ENCODE measurements at regions not wholly inside any gene's neighbourhood (a gene's known extent, or its start where the extent isn't known, plus 50 kb on each side); places are given as distances from the start of the nearest gene placed in this dataset.

DNA sequence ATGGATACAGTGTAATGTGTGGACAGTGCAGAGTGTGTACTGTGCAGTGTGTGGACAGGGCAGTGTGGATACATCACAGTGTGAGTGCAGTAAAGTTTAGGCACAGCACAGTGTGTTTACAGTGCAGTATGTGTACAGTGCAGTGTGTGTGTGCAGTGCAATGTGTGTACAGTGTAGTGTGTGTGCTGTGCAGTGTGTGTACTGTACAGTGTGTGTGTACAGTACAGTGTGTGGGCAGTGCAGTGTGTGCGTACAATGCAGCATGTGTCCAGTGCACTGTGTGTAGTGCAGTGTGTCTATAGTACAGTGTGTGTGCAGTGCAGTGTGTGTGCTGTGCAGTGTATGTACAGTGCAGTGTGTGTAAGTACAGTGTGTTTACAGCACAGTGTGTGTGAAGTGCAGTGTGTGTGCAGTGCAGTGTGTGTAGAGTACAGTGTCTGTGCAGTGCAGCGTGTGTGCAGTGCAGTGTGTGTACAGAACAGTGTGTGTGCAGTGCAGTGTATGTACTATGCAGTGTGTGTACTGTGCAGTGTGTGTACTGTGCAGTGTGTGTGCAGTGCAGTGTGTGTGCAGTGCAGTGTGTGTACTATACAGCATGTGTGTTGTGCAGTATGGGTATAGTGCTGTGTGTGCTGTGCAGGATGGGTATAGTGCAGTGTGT lies 385.2 kb downstream of the KIF16B start:
- H3K4me3 Mint-ChIP-seq, result no peak overlapping the region
- Histone ChIP-seq H3K27ac (ENCODE audit: low read depth, low read length) (no peak overlapping the region), H3K4me1 (ENCODE audit: control insufficient read depth, insufficient read depth, low read length) (peaks cover 5% of the 10 kb centered on the region), H3K36me3 (ENCODE audit: control insufficient read depth, insufficient read depth, low read length) (no peaks in the 10 kb centered on the region), H3K9ac (ENCODE audit: extremely low read depth, low read length, poor library complexity, severe bottlenecking) (no peak overlapping the region), H3K4me3 (ENCODE audit: low read length) (no peak overlapping the region), H3K27me3 (ENCODE audit: control insufficient read depth, insufficient read depth, low read length, poor library complexity, severe bottlenecking) (peaks cover 95% of the 10 kb centered on the region), H3K9me3 (ENCODE audit: control insufficient read depth, low read length) (peaks cover 5% of the 10 kb centered on the region)
- WGBS, 2 experiments (ENCODE audit: insufficient coverage in 1 of 2, insufficient read length in 1 of 2), result 83 to 95% methylated on average over 2 of the region's 2 CpGs
- H3K27me3 Mint-ChIP-seq (ENCODE audit: insufficient read depth), result peaks cover 33% of the 10 kb centered on the region
- no peaks in the 10 kb centered on the region for H3K9me3 Mint-ChIP-seq
- H3K36me3 Mint-ChIP-seq (ENCODE audit: low read depth), result no peaks in the 10 kb centered on the region
- peaks cover 9% of the 10 kb centered on the region for H3K4me1 Mint-ChIP-seq
- no peak overlapping the region for H3K27ac Mint-ChIP-seq
- TF ChIP-seq, protein P1, sequence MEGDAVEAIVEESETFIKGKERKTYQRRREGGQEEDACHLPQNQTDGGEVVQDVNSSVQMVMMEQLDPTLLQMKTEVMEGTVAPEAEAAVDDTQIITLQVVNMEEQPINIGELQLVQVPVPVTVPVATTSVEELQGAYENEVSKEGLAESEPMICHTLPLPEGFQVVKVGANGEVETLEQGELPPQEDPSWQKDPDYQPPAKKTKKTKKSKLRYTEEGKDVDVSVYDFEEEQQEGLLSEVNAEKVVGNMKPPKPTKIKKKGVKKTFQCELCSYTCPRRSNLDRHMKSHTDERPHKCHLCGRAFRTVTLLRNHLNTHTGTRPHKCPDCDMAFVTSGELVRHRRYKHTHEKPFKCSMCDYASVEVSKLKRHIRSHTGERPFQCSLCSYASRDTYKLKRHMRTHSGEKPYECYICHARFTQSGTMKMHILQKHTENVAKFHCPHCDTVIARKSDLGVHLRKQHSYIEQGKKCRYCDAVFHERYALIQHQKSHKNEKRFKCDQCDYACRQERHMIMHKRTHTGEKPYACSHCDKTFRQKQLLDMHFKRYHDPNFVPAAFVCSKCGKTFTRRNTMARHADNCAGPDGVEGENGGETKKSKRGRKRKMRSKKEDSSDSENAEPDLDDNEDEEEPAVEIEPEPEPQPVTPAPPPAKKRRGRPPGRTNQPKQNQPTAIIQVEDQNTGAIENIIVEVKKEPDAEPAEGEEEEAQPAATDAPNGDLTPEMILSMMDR (conservative IDR thresholded peaks at IDR 0.05), result no peak
- no peak for DNase-seq

DNA sequence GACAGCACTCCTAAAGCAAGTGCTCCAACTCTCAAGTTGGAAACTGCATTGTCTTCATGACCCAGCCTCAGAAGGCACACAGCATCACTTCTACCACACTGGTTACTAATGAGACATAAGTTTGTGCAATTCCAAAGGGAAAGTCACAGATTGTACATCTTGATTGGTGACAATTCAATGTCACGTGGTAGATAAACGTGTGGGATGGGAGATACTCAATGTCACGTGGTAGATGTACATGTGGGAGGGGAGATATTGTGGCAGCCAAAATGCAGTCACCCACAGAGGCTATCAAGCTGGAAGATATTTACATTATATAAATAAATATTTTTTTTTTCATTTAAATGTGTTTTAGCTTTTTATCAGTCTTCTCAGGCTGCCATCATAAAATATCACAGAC lies 393.3 kb downstream of the KIF16B start:
- WGBS, 2 experiments (ENCODE audit: insufficient coverage in 1 of 2, insufficient read length in 1 of 2), result 97 to 100% methylated on average over 2 to 3 of the region's 3 CpGs
- TF ChIP-seq, protein P1 (conservative IDR thresholded peaks at IDR 0.05), result no peak
- no peaks in the 10 kb centered on the region for H3K4me1 ChIP-seq (ENCODE audit: control insufficient read depth, insufficient read depth, low read length)
- H3K36me3 ChIP-seq (ENCODE audit: control insufficient read depth, insufficient read depth, low read length), result no peaks in the 10 kb centered on the region
- no peak overlapping the region for H3K27ac Mint-ChIP-seq
- H3K27me3 Mint-ChIP-seq (ENCODE audit: insufficient read depth), result peaks cover 17% of the 10 kb centered on the region
- H3K4me1 Mint-ChIP-seq, result peaks cover 3% of the 10 kb centered on the region
- H3K27ac ChIP-seq (ENCODE audit: low read depth, low read length), result no peak overlapping the region
- peaks cover 26% of the 10 kb centered on the region for H3K27me3 ChIP-seq (ENCODE audit: control insufficient read depth, insufficient read depth, low read length, poor library complexity, severe bottlenecking)
- no peak overlapping the region for H3K4me3 Mint-ChIP-seq
- DNase-seq, result no peak
- peaks cover 7% of the 10 kb centered on the region for H3K9me3 Mint-ChIP-seq
- no peak overlapping the region for H3K9ac ChIP-seq (ENCODE audit: extremely low read depth, low read length, poor library complexity, severe bottlenecking)
- peaks cover 22% of the 10 kb centered on the region for H3K9me3 ChIP-seq (ENCODE audit: control insufficient read depth, low read length)
- H3K4me3 ChIP-seq (ENCODE audit: low read length), result no peak overlapping the region
- no peaks in the 10 kb centered on the region for H3K36me3 Mint-ChIP-seq (ENCODE audit: low read depth)

DNA sequence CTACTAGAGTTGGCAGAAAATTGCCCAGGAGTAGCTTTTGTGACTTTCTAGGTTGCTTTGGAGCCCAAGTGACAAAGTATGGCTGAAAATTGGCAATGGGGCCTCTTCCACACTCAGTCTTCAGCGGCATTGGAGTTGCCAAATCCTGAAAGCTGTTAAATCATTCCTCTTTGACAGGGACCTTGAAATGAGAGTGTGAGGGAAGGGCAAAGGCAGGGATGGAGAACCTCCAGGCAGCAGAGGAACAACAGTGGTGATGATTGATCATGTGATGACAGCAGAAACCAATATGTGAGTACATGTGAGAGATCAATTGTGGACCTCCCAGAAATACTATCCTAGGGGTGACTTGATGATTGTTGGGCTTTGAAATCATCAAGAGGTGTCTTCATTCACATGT lies 393.9 kb downstream of the KIF16B start:
- DNase-seq, result no peak
- peaks cover 17% of the 10 kb centered on the region for H3K27me3 Mint-ChIP-seq (ENCODE audit: insufficient read depth)
- H3K4me1 Mint-ChIP-seq, result peaks cover 3% of the 10 kb centered on the region
- TF ChIP-seq, protein P1 (conservative IDR thresholded peaks at IDR 0.05), result no peak
- WGBS, 2 experiments (ENCODE audit: insufficient coverage in 1 of 2, insufficient read length in 1 of 2), result 94 to 100% methylated on average over 1 of the region's 1 CpG
- H3K36me3 ChIP-seq (ENCODE audit: control insufficient read depth, insufficient read depth, low read length), result no peaks in the 10 kb centered on the region
- no peaks in the 10 kb centered on the region for H3K4me1 ChIP-seq (ENCODE audit: control insufficient read depth, insufficient read depth, low read length)
- peaks cover 20% of the 10 kb centered on the region for H3K27me3 ChIP-seq (ENCODE audit: control insufficient read depth, insufficient read depth, low read length, poor library complexity, severe bottlenecking)
- no peak overlapping the region for H3K27ac ChIP-seq (ENCODE audit: low read depth, low read length)
- H3K27ac Mint-ChIP-seq, result no peak overlapping the region
- H3K9ac ChIP-seq (ENCODE audit: extremely low read depth, low read length, poor library complexity, severe bottlenecking), result no peak overlapping the region
- no peak overlapping the region for H3K4me3 Mint-ChIP-seq
- peaks cover 7% of the 10 kb centered on the region for H3K9me3 Mint-ChIP-seq
- H3K36me3 Mint-ChIP-seq (ENCODE audit: low read depth), result no peaks in the 10 kb centered on the region
- H3K9me3 ChIP-seq (ENCODE audit: control insufficient read depth, low read length), result peaks cover 22% of the 10 kb centered on the region
- H3K4me3 ChIP-seq (ENCODE audit: low read length), result no peak overlapping the region
